Neural progenitor cell (in vitro differentiated cells): ENCODE measurements at regions not wholly inside any gene's neighbourhood (a gene's known extent, or its start where the extent isn't known, plus 50 kb on each side); places are given as distances from the start of the nearest gene placed in this dataset.

Experiments
- DNase-seq: peaks from one replicate; pipeline ENCODE4 v3.0.0-alpha.2; 2016; ENCODE audit warnings: low spot score
- H2AFZ ChIP-seq: fragments of 200-600 bp; sonication (generic); replicated peaks from 2 replicates; pipeline ENCODE4 v1.6.1; 2016; ENCODE audit warnings: antibody characterized with exemption
- H3F3A ChIP-seq: fragments of 200-600 bp; sonication (generic); 2 replicates; pipeline ENCODE4 v1.6.1; 2016; ENCODE audit warnings: antibody characterized with exemption, low read depth
- H3K27ac ChIP-seq: fragments of 200-600 bp; sonication (generic); 2 replicates; pipeline ENCODE4 v1.5.1; 2016; ENCODE audit warnings: mild to moderate bottlenecking
- H3K27me3 ChIP-seq: fragments of 200-600 bp; sonication (generic); 2 replicates; pipeline ENCODE4 v1.6.1; 2016; ENCODE audit warnings: mild to moderate bottlenecking, moderate library complexity
- H3K36me3 ChIP-seq: fragments of 200-600 bp; sonication (generic); 2 replicates; pipeline ENCODE4 v1.5.1; 2016
- H3K4me1 ChIP-seq: fragments of 200-600 bp; sonication (generic); 2 replicates; pipeline ENCODE4 v1.6.1; 2016; ENCODE audit warnings: mixed run types
- H3K4me2 ChIP-seq: fragments of 200-600 bp; sonication (generic); 2 replicates; pipeline ENCODE4 v1.6.1; 2016
- H3K4me3 ChIP-seq: fragments of 200-600 bp; sonication (generic); 2 replicates; pipeline ENCODE4 v1.5.1; 2016
- H3K79me2 ChIP-seq: fragments of 200-600 bp; sonication (generic); 2 replicates; pipeline ENCODE4 v1.6.1; 2016; ENCODE audit warnings: low read depth
- H3K9ac ChIP-seq: fragments of 200-600 bp; sonication (generic); 2 replicates; pipeline ENCODE4 v1.6.1; 2016
- H3K9me3 ChIP-seq: fragments of 200-600 bp; sonication (generic); 2 replicates; pipeline ENCODE4 v1.5.1; 2016; ENCODE audit warnings: low read depth
- H4K20me1 ChIP-seq: fragments of 200-600 bp; sonication (generic); 2 replicates; pipeline ENCODE4 v1.6.1; 2016; ENCODE audit warnings: low read depth
- H3K27ac Mint-ChIP-seq: 3 replicates; pipeline ENCODE4 v1.8.0; 2021; ENCODE audit warnings: mixed read lengths
- H3K27me3 Mint-ChIP-seq: 2 replicates; pipeline ENCODE4 v1.8.0; 2022; ENCODE audit warnings: low read depth, mild to moderate bottlenecking, inconsistent platforms, moderate library complexity, mixed read lengths; ENCODE audit not compliant: insufficient read depth
- H3K36me3 Mint-ChIP-seq: 3 replicates; pipeline ENCODE4 v1.8.0; 2021; ENCODE audit warnings: mixed read lengths
- H3K4me1 Mint-ChIP-seq: 3 replicates; pipeline ENCODE4 v1.8.0; 2021; ENCODE audit warnings: mixed read lengths
- H3K4me3 Mint-ChIP-seq: 3 replicates; pipeline ENCODE4 v1.8.0; 2021; ENCODE audit warnings: mild to moderate bottlenecking, moderate library complexity, mixed read lengths
- H3K9me3 Mint-ChIP-seq: 3 replicates; pipeline ENCODE4 v1.8.0; 2020; ENCODE audit warnings: mixed read lengths
- EZH2 ChIP-seq: fragments of 200-600 bp; sonication (generic); IDR thresholded peaks from 2 replicates; pipeline ENCODE4 v1.6.1; 2017; ENCODE audit warnings: antibody characterized with exemption, mild to moderate bottlenecking, moderate library complexity
- EZH2phosphoT487 ChIP-seq: fragments of 200-600 bp; sonication (generic); IDR thresholded peaks from 2 replicates; pipeline ENCODE4 v1.6.1; 2017; ENCODE audit warnings: antibody characterized with exemption
- TF ChIP-seq, protein P1 (sequence below): fragments of 200-600 bp; sonication (generic); IDR thresholded peaks from 2 replicates; pipeline ENCODE4 v1.5.1; 2017; ENCODE audit warnings: antibody characterized with exemption, mild to moderate bottlenecking

DNA sequence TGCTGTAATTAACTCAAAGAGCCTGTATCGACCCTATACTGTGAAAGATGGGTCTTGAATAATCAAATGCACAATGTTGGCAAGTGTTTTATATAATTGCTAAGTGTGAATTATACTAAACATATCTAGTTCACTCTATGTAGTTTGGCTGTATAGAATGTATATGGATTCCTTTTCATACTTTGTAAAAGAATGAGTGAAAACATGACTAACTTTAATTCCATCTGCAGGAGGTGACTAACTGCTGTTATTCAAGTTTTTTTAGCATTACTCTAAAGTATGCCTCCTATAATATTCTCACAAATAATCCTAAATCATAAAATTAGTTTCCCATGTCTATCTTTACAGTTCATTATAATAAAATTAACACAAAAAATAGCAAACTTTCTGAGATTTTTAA lies 394.0 kb upstream of the MON1B start:
- no peak for DNase-seq
- Histone ChIP-seq H3K9me3 (no peaks in the 10 kb centered on the region), H2AFZ (peak overlapping the region; percentile 42), H3K27ac (no peak overlapping the region), H3K4me3 (no peak overlapping the region), H3K4me1 (peaks cover 19% of the 10 kb centered on the region), H3K27me3 (no peaks in the 10 kb centered on the region), H3K4me2 (no peak overlapping the region), H3K9ac (no peak overlapping the region), H3K79me2 (no peaks in the 10 kb centered on the region), H3F3A (no peaks in the 10 kb centered on the region), H4K20me1 (no peaks in the 10 kb centered on the region), H3K36me3 (no peaks in the 10 kb centered on the region)
- H3K36me3 Mint-ChIP-seq = no peaks in the 10 kb centered on the region
- no peaks in the 10 kb centered on the region for H3K4me1 Mint-ChIP-seq
- no peak overlapping the region for H3K27ac Mint-ChIP-seq
- peaks cover 2% of the 10 kb centered on the region for H3K27me3 Mint-ChIP-seq
- no peak overlapping the region for H3K4me3 Mint-ChIP-seq
- no peaks in the 10 kb centered on the region for H3K9me3 Mint-ChIP-seq
- TF ChIP-seq EZH2phosphoT487 (no peak), EZH2 (no peak)
- TF ChIP-seq, protein P1, sequence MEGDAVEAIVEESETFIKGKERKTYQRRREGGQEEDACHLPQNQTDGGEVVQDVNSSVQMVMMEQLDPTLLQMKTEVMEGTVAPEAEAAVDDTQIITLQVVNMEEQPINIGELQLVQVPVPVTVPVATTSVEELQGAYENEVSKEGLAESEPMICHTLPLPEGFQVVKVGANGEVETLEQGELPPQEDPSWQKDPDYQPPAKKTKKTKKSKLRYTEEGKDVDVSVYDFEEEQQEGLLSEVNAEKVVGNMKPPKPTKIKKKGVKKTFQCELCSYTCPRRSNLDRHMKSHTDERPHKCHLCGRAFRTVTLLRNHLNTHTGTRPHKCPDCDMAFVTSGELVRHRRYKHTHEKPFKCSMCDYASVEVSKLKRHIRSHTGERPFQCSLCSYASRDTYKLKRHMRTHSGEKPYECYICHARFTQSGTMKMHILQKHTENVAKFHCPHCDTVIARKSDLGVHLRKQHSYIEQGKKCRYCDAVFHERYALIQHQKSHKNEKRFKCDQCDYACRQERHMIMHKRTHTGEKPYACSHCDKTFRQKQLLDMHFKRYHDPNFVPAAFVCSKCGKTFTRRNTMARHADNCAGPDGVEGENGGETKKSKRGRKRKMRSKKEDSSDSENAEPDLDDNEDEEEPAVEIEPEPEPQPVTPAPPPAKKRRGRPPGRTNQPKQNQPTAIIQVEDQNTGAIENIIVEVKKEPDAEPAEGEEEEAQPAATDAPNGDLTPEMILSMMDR = no peak

DNA sequence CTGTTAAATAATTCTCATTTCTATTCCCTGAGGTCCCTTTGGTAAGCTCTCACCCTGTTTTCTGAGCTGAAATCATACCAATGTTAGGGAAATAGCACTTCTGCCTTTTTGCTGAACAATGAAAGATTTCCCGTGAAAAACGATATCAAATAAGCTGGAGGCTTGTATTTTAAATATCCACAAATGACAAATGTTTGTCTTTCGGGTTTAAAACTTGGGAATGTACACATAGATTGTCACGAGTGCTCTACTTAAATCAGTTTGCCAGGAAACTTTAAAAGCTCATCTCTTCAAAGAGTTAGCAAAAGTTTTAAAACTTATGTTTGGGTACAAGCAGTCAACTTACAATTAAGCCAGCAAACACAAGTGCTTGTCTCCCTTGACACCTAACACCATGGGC lies 393.5 kb upstream of the MON1B start:
- Histone ChIP-seq H3K9me3 (no peaks in the 10 kb centered on the region), H3K4me2 (no peak overlapping the region), H3K4me3 (no peak overlapping the region), H3K79me2 (no peaks in the 10 kb centered on the region), H3K9ac (no peak overlapping the region), H3K27me3 (no peaks in the 10 kb centered on the region), H3K36me3 (no peaks in the 10 kb centered on the region), H3K27ac (no peak overlapping the region), H3K4me1 (peaks cover 19% of the 10 kb centered on the region), H2AFZ (no peak overlapping the region), H3F3A (no peaks in the 10 kb centered on the region), H4K20me1 (no peaks in the 10 kb centered on the region)
- DNase-seq = no peak
- TF ChIP-seq EZH2phosphoT487 (no peak), EZH2 (no peak)
- TF ChIP-seq, protein P1 = no peak
- Mint-ChIP-seq H3K4me1 (no peaks in the 10 kb centered on the region), H3K9me3 (no peaks in the 10 kb centered on the region), H3K36me3 (no peaks in the 10 kb centered on the region), H3K27ac (no peak overlapping the region), H3K27me3 (peaks cover 4% of the 10 kb centered on the region), H3K4me3 (no peak overlapping the region)

DNA sequence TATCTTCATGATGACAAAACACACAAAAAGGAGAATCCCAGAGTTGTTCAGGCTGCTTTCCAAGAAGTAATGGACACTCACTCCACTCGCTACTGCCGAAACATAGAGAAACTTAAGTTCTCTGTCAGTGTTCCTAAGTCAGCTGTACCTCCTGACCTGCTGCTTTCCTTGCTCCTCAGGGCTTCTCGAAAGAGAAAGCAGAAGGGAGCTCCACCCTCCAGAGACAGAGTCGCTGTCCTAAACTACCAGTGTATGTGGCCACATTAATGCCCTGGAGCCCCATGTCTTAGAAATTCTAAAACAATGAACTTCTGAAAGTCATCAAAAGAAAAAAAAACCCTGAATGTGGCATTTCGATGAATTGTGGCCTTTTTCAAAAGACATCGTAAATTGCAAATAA lies 390.8 kb upstream of the MON1B start:
- H3K27me3 Mint-ChIP-seq = peaks cover 4% of the 10 kb centered on the region
- H3K27ac ChIP-seq = no peak overlapping the region
- no peak for TF ChIP-seq EZH2phosphoT487
- TF ChIP-seq, protein P1 = no peak
- no peak for TF ChIP-seq EZH2
- no peak overlapping the region for H3K9ac ChIP-seq
- H3K36me3 ChIP-seq = no peaks in the 10 kb centered on the region
- peaks cover 9% of the 10 kb centered on the region for H3K4me1 Mint-ChIP-seq
- no peaks in the 10 kb centered on the region for H3K36me3 Mint-ChIP-seq
- no peak overlapping the region for H3K4me3 Mint-ChIP-seq
- H3K4me3 ChIP-seq = no peak overlapping the region
- no peaks in the 10 kb centered on the region for H3K27me3 ChIP-seq
- H3K27ac Mint-ChIP-seq = no peak overlapping the region
- H3K4me1 ChIP-seq = peaks cover 8% of the 10 kb centered on the region
- H4K20me1 ChIP-seq = no peaks in the 10 kb centered on the region
- H3K4me2 ChIP-seq = no peak overlapping the region
- H3K9me3 Mint-ChIP-seq = no peaks in the 10 kb centered on the region
- H3K79me2 ChIP-seq = no peaks in the 10 kb centered on the region
- DNase-seq = no peak
- H3F3A ChIP-seq = no peaks in the 10 kb centered on the region
- H3K9me3 ChIP-seq = no peaks in the 10 kb centered on the region
- H2AFZ ChIP-seq = peak overlapping the region; percentile 71

DNA sequence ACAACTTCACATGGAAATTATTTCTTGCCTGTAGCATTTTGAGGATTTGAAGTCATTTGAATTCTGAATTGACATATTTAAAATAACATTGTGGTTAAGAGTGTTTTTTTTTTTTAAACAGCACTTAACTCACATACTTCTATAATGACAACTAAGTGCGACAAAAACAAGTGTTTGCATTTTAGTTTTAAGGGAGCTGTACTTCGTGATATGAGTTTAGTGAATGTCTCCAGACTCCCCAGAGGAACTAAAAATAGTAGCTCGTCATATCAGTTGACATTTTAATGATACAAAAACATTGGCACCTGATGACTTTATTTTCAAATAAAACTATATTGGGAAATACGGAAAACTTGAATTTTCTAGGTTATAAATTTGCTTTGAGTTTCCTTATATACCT lies 389.6 kb upstream of the MON1B start:
- Mint-ChIP-seq H3K27me3 (peaks cover 4% of the 10 kb centered on the region), H3K27ac (no peak overlapping the region), H3K4me1 (peaks cover 17% of the 10 kb centered on the region), H3K4me3 (no peak overlapping the region), H3K9me3 (no peaks in the 10 kb centered on the region), H3K36me3 (no peaks in the 10 kb centered on the region)
- Histone ChIP-seq H3K9me3 (no peaks in the 10 kb centered on the region), H3K4me3 (no peak overlapping the region), H3K36me3 (no peaks in the 10 kb centered on the region), H3F3A (no peaks in the 10 kb centered on the region), H3K4me1 (peaks cover 4% of the 10 kb centered on the region), H4K20me1 (no peaks in the 10 kb centered on the region), H3K9ac (no peak overlapping the region), H2AFZ (no peak overlapping the region), H3K79me2 (no peaks in the 10 kb centered on the region), H3K27ac (no peak overlapping the region), H3K4me2 (no peak overlapping the region), H3K27me3 (no peaks in the 10 kb centered on the region)
- no peak for TF ChIP-seq EZH2phosphoT487
- TF ChIP-seq, protein P1 = no peak
- no peak for TF ChIP-seq EZH2
- no peak for DNase-seq
